BLaER1 (cell line): ENCODE measurements at regions not wholly inside any gene's neighbourhood (a gene's known extent, or its start where the extent isn't known, plus 50 kb on each side); places are given as distances from the start of the nearest gene placed in this dataset.

Experiments used
- H3K27ac ChIP-seq: shearing (Covaris generic); formaldehyde crosslinking; 2 replicates; pipeline ENCODE4 v1.8.1; 2022
- H3K27me3 ChIP-seq: shearing (Covaris generic); formaldehyde crosslinking; 2 replicates; pipeline ENCODE4 v1.8.1; 2022
- H3K36me3 ChIP-seq: shearing (Covaris generic); formaldehyde crosslinking; 2 replicates; pipeline ENCODE4 v1.8.1; 2022
- H3K4me1 ChIP-seq: shearing (Covaris generic); formaldehyde crosslinking; 2 replicates; pipeline ENCODE4 v1.8.1; 2022
- H3K4me2 ChIP-seq: shearing (Covaris generic); formaldehyde crosslinking; 2 replicates; pipeline ENCODE4 v1.8.1; 2022
- H3K4me3 ChIP-seq: shearing (Covaris generic); formaldehyde crosslinking; 2 replicates; pipeline ENCODE4 v1.8.1; 2022
- H3K9ac ChIP-seq: shearing (Covaris generic); formaldehyde crosslinking; 2 replicates; pipeline ENCODE4 v1.8.1; 2022
- H3K9me3 ChIP-seq: shearing (Covaris generic); formaldehyde crosslinking; 2 replicates; pipeline ENCODE4 v1.8.1; 2022
- H4K20me1 ChIP-seq: shearing (Covaris generic); formaldehyde crosslinking; 2 replicates; pipeline ENCODE4 v1.8.1; 2022
- Cebpa-rat ChIP-seq: shearing (Covaris generic); IDR thresholded peaks from 2 replicates; pipeline ENCODE4 v1.8.1; 2022

DNA sequence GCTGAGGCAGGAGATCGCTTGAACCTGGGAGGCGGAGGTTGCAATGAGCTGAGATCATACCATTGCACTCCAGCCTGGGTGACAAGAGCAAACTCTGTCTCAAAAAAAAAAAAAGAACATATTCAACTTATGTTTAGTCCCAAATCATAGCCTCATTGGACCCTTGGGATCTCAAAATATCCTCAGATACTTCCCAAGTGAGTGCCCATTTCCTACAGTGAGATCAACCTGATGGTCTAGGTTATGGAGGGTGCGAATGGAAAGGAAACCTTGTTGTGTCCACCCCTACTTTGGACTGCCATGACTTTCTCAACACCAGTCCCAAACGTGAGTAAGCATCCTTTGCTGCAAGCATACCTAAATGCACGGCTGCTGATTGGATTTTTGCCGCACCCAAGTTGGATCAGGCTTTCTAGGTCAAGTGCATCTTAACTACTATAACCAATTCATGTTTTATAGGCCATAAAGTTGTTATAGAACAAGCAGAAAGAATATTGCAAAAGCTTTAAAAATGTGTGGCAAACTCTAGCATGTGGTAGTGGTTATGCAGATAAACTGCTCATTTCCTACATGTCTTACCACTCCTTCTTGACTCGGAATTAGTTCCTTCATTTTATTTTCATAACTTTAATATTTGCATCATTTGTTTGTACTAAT, 131.2 kb downstream of the PLEKHG1 start:
- Histone ChIP-seq H3K27ac (no peak overlapping the region), H3K9ac (no peak overlapping the region), H3K27me3 (no peaks in the 10 kb centered on the region), H3K4me3 (no peak overlapping the region), H3K4me1 (no peaks in the 10 kb centered on the region), H3K4me2 (no peak overlapping the region), H3K9me3 (no peaks in the 10 kb centered on the region), H4K20me1 (no peaks in the 10 kb centered on the region), H3K36me3 (peaks cover 13% of the 10 kb centered on the region; the same call in 1 of the 2 replicates)
- no peak for TF ChIP-seq Cebpa-rat

DNA sequence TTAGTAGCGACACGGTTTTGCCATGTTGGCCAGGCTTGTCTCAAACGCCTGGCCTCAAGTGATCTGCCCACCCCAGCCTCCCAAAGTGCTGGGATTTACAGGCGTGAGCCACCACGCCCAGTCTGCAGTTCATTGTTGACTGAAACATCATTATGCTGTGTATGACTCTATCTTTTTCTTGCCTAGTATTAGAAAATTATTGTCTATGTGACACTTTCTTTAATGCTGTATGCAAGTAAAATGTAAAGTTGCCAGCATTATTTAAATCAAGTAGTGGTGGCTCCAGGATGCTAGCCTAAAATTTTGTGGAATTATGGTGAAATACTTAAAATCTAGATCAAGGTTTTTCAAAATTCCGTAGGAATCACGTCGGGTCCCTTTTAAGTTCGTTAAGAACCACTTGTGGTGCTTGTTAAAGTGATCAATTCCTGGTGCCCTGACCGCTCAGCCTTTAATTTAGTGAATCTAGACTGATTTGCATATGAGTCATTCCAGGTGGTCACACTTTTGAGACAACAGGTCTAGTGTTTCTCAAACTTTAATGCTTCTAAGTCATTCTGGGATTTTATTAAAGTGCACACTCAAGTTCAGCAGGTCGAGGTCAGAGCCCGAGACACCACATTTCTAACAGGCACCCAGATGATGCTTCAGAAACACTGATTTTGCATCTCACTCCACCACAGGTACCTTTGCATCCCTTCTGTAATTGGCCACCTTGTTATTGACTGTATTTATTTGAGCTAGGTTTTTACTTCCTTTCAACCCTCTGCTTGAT, 132.6 kb upstream of the MTHFD1L start:
- H4K20me1 ChIP-seq: peaks cover 7% of the 10 kb centered on the region; the same call in 1 of the 2 replicates
- no peak for TF ChIP-seq Cebpa-rat
- H3K4me3 ChIP-seq: no peak overlapping the region
- no peaks in the 10 kb centered on the region for H3K4me1 ChIP-seq
- H3K27me3 ChIP-seq: no peaks in the 10 kb centered on the region
- H3K27ac ChIP-seq: no peak overlapping the region
- H3K36me3 ChIP-seq: peaks cover 13% of the 10 kb centered on the region; the same call in 1 of the 2 replicates
- no peaks in the 10 kb centered on the region for H3K9me3 ChIP-seq
- H3K4me2 ChIP-seq: no peak overlapping the region
- H3K9ac ChIP-seq: no peak overlapping the region

DNA sequence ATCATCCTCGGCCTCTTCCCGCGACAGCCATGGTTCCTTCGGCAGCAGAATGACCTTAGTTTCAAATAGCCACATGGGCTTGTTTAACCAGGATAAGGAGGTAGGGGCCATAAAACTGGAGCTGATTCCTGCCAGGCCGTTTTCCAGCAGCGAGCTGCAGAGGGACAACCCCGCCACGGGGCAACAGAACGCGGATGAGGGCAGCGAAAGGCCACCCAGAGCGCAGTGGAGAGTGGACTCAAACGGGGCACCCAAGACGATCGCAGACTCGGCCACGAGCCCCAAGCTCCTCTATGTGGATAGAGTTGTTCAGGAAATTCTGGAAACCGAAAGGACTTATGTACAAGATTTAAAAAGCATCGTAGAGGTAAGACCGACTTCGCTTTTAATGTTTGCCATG, 131.8 kb upstream of the MTHFD1L start:
- Histone ChIP-seq H3K4me3 (no peak overlapping the region), H3K27me3 (no peaks in the 10 kb centered on the region), H3K36me3 (peaks cover 13% of the 10 kb centered on the region; the same call in 1 of the 2 replicates), H3K9me3 (no peaks in the 10 kb centered on the region), H3K9ac (no peak overlapping the region), H3K4me1 (no peaks in the 10 kb centered on the region), H3K4me2 (no peak overlapping the region), H3K27ac (no peak overlapping the region), H4K20me1 (peaks cover 7% of the 10 kb centered on the region; the same call in 1 of the 2 replicates)
- TF ChIP-seq Cebpa-rat: no peak

- Histone ChIP-seq H3K27me3 (no peaks in the 10 kb centered on the region), H4K20me1 (peaks cover 7% of the 10 kb centered on the region; the same call in 1 of the 2 replicates), H3K36me3 (peaks cover 13% of the 10 kb centered on the region; the same call in 1 of the 2 replicates)
Observed at GRCh38 chr6:150734235-150734634, 131.3 kb upstream of the MTHFD1L start.

DNA sequence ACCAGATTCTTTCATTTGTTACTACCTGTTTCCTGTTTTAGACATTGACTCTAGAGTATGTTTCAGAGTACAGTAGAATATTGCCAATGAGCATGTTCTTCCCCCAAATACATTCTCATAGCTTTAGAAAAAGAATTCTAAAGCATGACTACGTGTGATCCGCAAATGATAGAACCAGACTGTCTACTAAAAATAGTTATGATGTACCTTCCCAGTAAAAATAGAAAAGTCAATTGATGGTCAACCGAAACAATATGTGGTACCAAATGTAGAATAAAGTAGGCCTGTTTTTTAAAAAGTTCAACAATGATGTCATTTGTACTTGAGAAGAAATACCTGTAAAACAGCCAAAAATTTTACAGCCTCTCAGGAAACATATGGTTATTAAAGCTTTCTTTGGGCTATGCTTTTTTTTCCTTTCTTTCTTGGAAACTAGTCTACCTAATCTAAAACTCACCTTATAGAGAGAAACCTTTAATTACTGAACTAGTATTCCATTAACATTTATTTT, 130.1 kb upstream of the MTHFD1L start:
- Histone ChIP-seq H3K27me3 (no peaks in the 10 kb centered on the region), H3K4me1 (no peaks in the 10 kb centered on the region), H3K4me2 (no peak overlapping the region), H3K27ac (no peak overlapping the region), H3K36me3 (peaks cover 13% of the 10 kb centered on the region; the same call in 1 of the 2 replicates), H4K20me1 (peaks cover 7% of the 10 kb centered on the region; the same call in 1 of the 2 replicates), H3K4me3 (no peak overlapping the region), H3K9me3 (no peaks in the 10 kb centered on the region), H3K9ac (no peak overlapping the region)
- TF ChIP-seq Cebpa-rat: no peak

More at GRCh38 chr6:150734235-150734634, 131.3 kb upstream of the MTHFD1L start:
- H3K4me3 ChIP-seq: no peak overlapping the region
- H3K4me2 ChIP-seq: no peak overlapping the region
- H3K9me3 ChIP-seq: no peaks in the 10 kb centered on the region
- TF ChIP-seq Cebpa-rat: no peak
- no peaks in the 10 kb centered on the region for H3K4me1 ChIP-seq
- H3K9ac ChIP-seq: no peak overlapping the region
- no peak overlapping the region for H3K27ac ChIP-seq

DNA sequence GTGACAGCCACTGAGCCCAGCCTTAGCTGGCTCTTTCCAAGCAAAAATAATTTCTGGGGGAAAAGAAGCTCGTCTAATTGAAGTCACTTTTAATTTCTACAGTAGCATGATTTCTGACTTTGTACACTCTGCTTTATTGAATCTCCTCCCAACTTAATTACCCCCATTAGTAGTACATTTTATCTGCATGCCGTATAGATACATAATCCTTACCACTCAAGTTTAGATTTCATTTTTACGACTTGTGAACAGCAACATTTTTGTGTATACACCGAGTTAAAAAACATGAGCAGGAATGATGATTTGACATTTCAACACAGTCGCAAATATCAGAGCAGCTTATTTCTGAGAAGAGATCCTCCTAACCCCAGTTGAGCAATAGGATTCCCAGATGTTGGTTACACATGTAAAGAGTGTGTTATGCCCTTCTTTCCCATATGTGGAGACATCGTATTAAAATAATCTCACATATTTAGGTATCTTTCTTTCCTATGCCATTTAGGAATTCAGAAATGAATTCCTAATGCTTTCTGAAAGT, 127.3 kb upstream of the MTHFD1L start:
- Histone ChIP-seq H3K36me3 (peaks cover 13% of the 10 kb centered on the region; the same call in 1 of the 2 replicates), H3K4me3 (no peak overlapping the region), H3K9me3 (no peaks in the 10 kb centered on the region), H4K20me1 (peaks cover 7% of the 10 kb centered on the region; the same call in 1 of the 2 replicates), H3K4me2 (no peak overlapping the region), H3K27me3 (no peaks in the 10 kb centered on the region), H3K4me1 (no peaks in the 10 kb centered on the region), H3K9ac (no peak overlapping the region), H3K27ac (no peak overlapping the region)
- no peak for TF ChIP-seq Cebpa-rat

DNA sequence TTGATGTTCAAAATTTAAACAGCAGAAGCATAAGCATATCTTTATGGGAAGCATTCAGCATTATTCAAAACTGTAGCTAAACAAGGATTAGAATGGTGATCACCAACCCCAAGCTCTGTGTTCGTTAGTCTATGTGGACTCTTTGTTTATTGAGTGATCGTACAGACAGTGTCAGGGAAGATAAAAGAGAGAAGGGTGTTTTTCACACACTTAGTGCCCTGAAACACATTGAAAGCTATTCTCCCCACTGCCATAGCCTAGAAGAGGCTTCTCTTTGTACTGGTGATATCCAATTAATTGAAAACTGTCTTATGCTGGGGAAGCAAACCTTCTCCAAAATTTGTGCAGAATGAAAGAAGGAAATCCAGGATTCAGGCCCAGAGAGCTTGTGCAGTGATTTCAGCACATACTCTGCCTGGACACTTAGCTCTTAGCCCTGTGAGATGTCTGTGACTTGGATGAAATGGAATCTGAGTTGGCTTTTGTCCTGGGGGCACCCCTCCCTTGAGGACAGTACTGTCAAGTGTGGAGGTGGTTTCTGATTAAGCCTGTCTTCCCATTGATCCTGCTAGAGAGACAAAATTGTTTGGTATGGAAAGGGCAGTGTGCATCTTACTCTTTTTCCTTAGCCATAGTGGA, 125.7 kb upstream of the MTHFD1L start:
- no peak for TF ChIP-seq Cebpa-rat
- peaks cover 7% of the 10 kb centered on the region; the same call in 1 of the 2 replicates for H4K20me1 ChIP-seq
- H3K27me3 ChIP-seq: no peaks in the 10 kb centered on the region
- no peak overlapping the region for H3K27ac ChIP-seq
- no peaks in the 10 kb centered on the region for H3K4me1 ChIP-seq
- no peak overlapping the region for H3K4me2 ChIP-seq
- H3K9me3 ChIP-seq: no peaks in the 10 kb centered on the region
- no peak overlapping the region for H3K9ac ChIP-seq
- no peaks in the 10 kb centered on the region for H3K36me3 ChIP-seq
- no peak overlapping the region for H3K4me3 ChIP-seq

- H4K20me1 ChIP-seq: peaks cover 7% of the 10 kb centered on the region; the same call in 1 of the 2 replicates
- no peak for TF ChIP-seq Cebpa-rat
- H3K4me1 ChIP-seq: no peaks in the 10 kb centered on the region
- H3K36me3 ChIP-seq: no peaks in the 10 kb centered on the region
- no peaks in the 10 kb centered on the region for H3K9me3 ChIP-seq
- H3K27me3 ChIP-seq: no peaks in the 10 kb centered on the region
- no peak overlapping the region for H3K27ac ChIP-seq
- no peak overlapping the region for H3K9ac ChIP-seq
- no peak overlapping the region for H3K4me3 ChIP-seq
- no peak overlapping the region for H3K4me2 ChIP-seq
Observed at GRCh38 chr6:150740453-150740852, 125.0 kb upstream of the MTHFD1L start.

DNA sequence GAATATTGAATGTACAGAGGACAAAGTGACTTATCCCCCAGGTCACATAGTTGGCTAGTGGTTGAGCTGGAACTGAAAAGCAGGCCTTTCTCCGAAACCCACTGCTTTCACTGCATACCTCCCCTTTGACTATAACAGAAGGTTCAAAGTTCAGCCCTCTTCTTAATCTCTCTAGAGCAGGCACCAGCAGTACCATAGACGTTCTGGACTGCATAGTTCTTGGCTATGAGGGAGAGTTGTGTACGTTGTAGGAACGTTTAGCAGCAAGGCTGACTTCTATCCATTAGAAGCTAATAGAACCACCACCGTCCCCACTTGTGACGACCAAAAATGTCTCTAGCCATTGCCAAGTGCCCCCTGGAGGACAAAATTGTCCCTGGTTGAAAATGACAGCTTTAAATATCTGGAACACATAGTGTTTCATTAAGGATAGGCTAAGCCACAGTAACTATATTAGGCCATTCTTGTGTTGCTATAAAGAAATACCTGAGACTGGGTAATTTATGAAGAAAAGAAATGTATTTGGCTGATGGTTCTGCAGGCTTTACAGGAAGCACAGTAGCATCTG, 123.8 kb upstream of the MTHFD1L start:
- H3K9me3 ChIP-seq: no peaks in the 10 kb centered on the region
- no peak overlapping the region for H3K4me2 ChIP-seq
- H3K27ac ChIP-seq: no peak overlapping the region
- no peaks in the 10 kb centered on the region for H3K27me3 ChIP-seq
- H3K36me3 ChIP-seq: no peaks in the 10 kb centered on the region
- H3K4me3 ChIP-seq: no peak overlapping the region
- TF ChIP-seq Cebpa-rat: no peak
- no peak overlapping the region for H3K9ac ChIP-seq
- H4K20me1 ChIP-seq: peaks cover 9% of the 10 kb centered on the region; the same call in 1 of the 2 replicates
- no peaks in the 10 kb centered on the region for H3K4me1 ChIP-seq
